ENCODE measurements at regions not wholly inside any gene's neighbourhood (a gene's known extent, or its start where the extent isn't known, plus 50 kb on each side); places are given as distances from the start of the nearest gene placed in this dataset.

DNA sequence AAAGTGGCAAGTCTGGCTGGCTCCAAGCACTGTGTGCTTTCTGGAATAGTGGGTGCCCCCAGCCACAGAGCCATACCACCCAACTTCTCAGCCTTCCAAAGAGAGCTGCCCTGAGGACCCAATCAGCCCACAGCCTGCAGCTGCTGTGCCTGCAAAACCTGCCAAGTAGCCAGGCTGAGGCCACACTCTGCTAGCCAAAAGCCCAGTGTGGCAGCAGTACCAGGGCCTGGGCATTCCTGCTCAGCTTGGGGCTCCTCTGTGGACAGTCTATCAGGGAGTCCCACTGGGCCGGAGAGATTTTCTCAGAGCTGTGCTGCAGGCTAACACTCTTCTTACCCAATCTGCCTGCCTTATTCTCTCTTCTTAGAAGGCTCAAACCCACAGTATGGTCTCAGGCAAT lies 136.5 kb downstream of the TPRA1 start:
- in situ Hi-C loops (cut with HindIII; ENCODE audit: low pct_unique_long_range_greater_than_20kb, low sequenced_read_pairs) = no loop called here
- no peak for DNase-seq (ENCODE audit: low read depth in 1 of 2, low spot score in 1 of 2)
- no peak for TF ChIP-seq JUND (IDR thresholded peaks at IDR 0.05; ENCODE audit: low read depth)

DNA sequence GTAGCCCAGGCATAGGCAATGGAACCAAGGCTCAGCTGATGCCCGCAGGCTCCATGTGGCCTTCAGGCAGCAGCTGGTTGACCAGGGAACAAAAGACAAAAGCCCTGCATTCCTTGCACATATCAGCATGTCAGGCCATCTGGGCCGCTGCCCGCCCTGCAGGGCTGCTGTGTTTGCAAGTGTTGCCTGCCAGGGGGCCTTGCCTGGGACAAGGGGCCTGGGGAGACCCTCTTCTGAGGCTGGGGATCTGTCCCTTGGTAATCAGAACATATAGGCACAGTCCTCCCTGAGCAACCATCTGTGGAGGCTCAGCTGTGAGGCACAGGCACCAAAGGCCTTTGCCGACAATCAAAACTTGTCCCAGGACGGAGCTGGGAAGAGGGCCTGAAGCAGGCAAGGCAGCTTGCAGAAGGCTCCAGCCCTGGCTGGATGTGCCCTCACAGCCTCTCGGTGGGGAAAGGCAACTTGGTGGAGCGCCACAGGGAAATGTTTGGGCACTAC lies 138.2 kb downstream of the TPRA1 start:
- in situ Hi-C loops (cut with HindIII; ENCODE audit: low pct_unique_long_range_greater_than_20kb, low sequenced_read_pairs) = no loop called here
- TF ChIP-seq JUND (IDR thresholded peaks at IDR 0.05; ENCODE audit: low read depth) = no peak
- DNase-seq (ENCODE audit: low read depth in 1 of 2, low spot score in 1 of 2) = no peak

DNA sequence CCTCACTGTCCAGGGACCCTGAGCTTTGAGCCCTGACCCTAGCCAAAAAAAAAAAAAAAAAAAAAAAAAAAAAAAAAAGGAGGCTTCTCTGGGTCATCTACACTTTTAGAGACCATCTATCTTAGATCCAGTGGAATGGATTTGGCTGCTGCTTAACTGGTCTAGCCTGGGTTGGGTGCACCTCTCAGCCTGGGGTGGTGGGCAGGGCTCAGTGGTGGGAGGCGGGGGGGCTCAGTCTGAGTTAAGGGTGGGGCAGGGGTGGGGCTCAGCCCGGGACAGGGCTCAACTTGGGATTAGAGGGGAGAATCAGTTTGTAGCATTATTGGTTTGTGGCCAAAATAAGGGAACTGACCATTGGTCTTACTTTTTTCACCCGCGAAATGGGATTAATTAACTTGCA lies 139.2 kb downstream of the TPRA1 start:
- in situ Hi-C loops (cut with HindIII; ENCODE audit: low pct_unique_long_range_greater_than_20kb, low sequenced_read_pairs) = no loop called here
- TF ChIP-seq JUND (IDR thresholded peaks at IDR 0.05; ENCODE audit: low read depth) = no peak

DNA sequence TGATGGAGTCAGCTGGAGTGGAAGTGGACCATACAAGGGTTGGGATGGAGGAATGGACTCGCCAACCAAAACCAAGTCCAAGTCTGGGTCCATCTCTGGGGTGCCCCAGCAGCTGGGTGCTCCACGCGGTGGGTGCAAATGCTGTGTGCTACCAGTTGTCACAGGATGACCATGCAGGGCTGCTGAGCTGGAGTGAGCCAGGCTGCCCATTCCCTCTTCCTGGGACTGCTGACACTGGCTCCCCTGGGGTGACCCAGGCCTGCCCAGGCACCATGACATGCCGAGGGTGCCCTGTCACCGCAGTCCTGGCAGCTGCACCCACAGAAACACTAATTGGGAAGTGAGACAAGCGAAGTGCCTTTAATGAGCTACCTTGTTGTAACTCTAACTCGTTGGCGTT lies 140.2 kb downstream of the TPRA1 start:
- TF ChIP-seq JUND (IDR thresholded peaks at IDR 0.05; ENCODE audit: low read depth) = no peak
- in situ Hi-C loops (cut with HindIII; ENCODE audit: low pct_unique_long_range_greater_than_20kb, low sequenced_read_pairs) = no loop called here
- no peak for DNase-seq (ENCODE audit: low read depth in 1 of 2, low spot score in 1 of 2)

More for the DNA sequence above, 139.2 kb downstream of the TPRA1 start:
- DNase-seq (ENCODE audit: low read depth in 1 of 2, low spot score in 1 of 2) = no peak

DNA sequence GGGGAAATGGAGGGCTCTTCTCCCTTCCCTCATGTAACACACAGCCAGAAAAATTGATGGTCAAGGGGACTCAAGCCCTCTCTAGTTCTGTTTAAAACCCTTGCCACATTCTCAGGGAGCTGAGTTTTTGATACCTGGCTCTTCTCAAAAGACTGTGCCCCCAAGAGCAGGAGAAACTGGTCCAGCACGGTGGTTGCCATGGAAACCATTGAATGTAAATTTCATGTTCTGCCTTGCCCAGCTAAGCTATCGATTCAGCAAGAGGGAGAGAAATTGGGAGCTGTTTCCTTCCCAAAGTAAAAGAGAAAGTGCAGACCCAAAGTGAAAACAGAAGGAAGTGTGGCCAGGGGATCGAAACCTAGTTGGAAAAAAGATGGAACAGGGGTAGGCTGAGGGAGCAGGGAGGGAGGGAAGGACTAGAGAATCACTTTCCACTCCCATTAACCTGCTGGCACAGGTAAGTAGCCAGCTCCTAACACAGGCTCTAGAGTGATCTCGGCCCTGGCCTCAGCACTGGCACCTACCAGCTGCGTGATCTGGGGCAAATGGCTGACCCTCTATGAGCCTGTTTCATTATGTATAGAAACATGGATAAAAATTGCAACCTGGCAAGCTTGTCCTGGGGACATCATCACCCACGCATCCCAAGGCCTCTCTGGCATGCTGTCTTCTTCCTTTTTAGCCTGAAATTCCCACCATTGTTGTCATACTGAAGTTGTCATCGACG lies 140.9 kb downstream of the TPRA1 start:
- in situ Hi-C loops (cut with HindIII; ENCODE audit: low pct_unique_long_range_greater_than_20kb, low sequenced_read_pairs) = no loop called here
- no peak for DNase-seq (ENCODE audit: low read depth in 1 of 2, low spot score in 1 of 2)
- no peak for TF ChIP-seq JUND (IDR thresholded peaks at IDR 0.05; ENCODE audit: low read depth)

DNA sequence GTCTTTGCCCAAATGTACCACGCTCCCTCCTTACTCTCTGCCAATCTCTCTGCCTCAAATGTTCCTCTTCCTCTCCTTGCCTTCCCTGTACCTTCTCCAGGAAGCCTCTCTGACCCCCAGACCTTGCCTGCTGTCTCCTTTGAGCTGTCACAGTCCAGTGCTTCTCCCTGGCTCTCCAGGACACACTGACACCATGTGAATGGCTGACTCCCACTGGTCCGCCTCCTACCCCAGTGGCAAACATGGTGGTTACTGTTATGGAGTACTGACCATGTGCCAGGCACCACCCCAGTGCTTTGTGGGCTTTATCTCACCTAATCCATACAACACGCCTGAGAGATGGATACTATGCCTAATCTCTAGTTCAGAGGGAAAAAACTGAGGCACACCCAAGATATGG lies 141.9 kb downstream of the TPRA1 start:
- no peak for TF ChIP-seq JUND (IDR thresholded peaks at IDR 0.05; ENCODE audit: low read depth)
- DNase-seq (ENCODE audit: low read depth in 1 of 2, low spot score in 1 of 2) = no peak
- in situ Hi-C loops (cut with HindIII; ENCODE audit: low pct_unique_long_range_greater_than_20kb, low sequenced_read_pairs) = no loop called here

DNA sequence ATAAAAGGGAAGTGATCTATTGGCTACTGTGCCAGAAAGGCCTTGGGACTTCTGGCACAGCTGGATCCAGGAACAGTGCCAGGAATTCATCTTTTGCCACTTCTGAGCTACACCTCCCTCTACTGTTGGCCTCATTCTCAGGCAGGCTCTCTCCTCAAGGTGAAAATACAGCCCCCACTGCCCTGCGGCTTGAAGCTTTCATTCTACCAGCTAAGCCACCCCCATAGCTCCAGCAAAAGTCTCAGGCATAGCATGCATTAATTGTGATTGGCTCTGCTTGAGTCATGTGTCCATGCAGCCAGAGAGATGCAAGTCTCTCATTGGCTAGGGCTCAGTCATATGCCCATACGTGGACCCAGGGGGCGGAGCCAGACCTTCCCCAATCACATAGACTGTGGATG lies 142.4 kb downstream of the TPRA1 start:
- TF ChIP-seq JUND (IDR thresholded peaks at IDR 0.05; ENCODE audit: low read depth) = no peak
- in situ Hi-C loops (cut with HindIII; ENCODE audit: low pct_unique_long_range_greater_than_20kb, low sequenced_read_pairs) = no loop called here
- DNase-seq (ENCODE audit: low read depth in 1 of 2, low spot score in 1 of 2) = peak in 1 of 2 experiments; percentile 20

DNA sequence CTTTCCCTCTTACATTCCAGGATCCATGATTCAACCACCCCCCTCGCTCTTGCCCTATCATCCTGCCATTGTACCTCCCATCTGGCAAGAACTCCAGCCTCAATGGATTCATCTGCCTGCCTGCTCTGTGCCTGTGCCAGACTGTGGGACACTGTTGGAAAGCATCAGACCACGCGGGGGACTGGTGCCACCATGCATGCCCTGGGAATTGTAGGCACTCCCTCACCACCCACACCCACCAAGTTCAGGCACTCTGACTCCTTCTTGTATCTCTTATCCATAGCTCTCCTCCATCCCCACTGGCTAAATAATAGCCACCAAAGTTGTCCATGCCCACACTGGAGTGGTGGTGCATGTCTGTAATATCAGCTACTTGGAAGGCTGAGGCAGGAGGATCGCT lies 143.8 kb downstream of the TPRA1 start:
- TF ChIP-seq JUND (IDR thresholded peaks at IDR 0.05; ENCODE audit: low read depth) = no peak
- in situ Hi-C loops (cut with HindIII; ENCODE audit: low pct_unique_long_range_greater_than_20kb, low sequenced_read_pairs) = no loop called here
- DNase-seq (ENCODE audit: low read depth in 1 of 2, low spot score in 1 of 2) = no peak

DNA sequence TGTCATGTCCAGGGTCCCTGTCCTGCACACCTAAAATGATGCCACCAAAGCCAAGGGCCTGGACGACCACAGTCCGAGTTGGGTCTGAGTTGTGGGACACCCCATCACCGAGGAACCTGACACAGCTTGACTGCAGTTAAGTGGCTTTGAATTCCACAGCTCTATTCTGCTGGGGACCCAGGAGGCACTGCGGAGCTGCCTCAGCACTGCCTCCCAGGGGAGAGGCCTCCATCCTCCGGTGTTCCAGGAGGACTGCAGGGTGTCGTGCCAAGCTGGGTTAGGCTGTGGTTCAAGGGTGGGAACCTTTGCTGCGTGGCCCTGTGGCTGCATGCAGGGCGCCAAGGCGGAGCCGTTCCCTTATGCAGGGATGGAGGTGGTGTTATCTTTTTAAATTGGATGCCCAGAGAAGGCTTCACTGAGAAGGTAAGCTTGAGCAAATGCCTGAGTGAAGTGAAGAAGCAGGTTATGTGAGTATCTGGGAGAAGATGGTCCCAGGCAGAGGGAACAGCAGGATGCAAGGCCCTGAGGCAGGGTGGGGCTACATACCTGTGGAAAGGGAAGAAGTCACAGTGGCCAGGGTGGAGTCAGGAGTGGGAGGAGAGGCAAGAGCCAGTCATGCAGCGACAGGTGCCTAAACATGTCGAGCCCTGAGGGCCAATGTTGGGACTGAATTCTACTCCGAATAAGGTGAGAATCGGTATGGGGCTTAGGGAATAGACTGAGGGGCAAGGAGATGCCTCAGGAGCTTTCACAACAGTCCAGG lies 144.8 kb downstream of the TPRA1 start:
- in situ Hi-C loops (cut with HindIII; ENCODE audit: low pct_unique_long_range_greater_than_20kb, low sequenced_read_pairs) = no loop called here
- no peak for TF ChIP-seq JUND (IDR thresholded peaks at IDR 0.05; ENCODE audit: low read depth)
- no peak for DNase-seq (ENCODE audit: low read depth in 1 of 2, low spot score in 1 of 2)

DNA sequence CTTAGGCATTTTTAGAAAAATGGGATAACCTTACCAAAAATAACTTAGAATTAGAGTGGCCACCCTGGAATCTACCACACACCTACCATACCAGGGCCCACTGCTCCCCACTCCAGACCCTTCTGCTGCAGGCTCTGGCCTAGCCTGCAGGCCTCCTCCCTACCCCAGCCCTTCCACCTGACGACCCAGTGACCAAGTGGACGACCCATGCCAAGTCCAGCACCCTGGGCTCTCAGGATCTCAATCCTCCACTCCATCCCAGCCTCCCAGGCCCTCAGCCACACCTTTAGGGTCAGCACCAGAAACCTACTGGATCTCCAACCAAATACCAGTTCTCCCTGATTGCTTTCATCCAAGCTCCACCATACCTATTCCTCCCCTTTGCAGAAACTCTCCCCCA lies 145.8 kb downstream of the TPRA1 start:
- TF ChIP-seq JUND (IDR thresholded peaks at IDR 0.05; ENCODE audit: low read depth) = no peak
- DNase-seq (ENCODE audit: low read depth in 1 of 2, low spot score in 1 of 2) = no peak
- in situ Hi-C loops (cut with HindIII; ENCODE audit: low pct_unique_long_range_greater_than_20kb, low sequenced_read_pairs) = no loop called here

DNA sequence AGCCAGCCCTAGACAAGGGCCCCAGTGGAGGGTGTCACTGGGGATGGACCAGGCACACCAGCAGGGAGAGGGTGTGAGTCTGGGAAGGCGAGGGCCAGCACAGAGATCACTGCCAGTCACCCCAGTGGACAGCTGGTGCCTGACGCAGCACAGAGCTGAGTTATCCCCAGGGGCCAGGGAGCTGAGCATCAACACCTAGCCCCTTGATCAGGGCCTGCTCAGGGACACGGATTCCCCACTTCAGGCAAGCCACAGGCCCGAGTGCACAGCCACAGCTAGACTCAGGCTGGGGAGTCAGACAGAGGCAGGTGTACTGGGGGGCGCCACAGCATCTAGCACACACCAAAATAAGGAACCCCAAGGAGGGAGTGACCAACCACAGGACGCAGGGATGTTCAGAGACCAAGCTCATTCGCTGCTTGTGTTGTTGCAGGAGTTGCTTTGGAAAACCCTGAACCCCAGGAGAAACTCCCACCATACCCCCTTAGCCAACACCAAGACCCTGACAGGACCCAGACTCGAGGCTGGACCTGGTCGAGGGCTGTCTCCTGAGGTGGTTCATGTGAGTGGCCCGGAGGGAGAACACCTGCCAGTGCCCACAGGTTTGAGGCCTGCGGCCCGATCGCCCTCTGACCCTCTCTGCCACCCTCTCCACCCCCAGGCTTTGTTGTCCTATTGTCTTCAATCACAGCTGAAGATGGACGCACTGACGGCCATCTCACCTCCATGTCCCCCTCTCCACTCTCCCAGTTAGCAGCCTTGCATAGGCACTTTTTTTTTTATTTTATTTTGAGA lies 146.8 kb downstream of the TPRA1 start:
- in situ Hi-C loops (cut with HindIII; ENCODE audit: low pct_unique_long_range_greater_than_20kb, low sequenced_read_pairs) = no loop called here
- no peak for DNase-seq (ENCODE audit: low read depth in 1 of 2, low spot score in 1 of 2)
- TF ChIP-seq JUND (IDR thresholded peaks at IDR 0.05; ENCODE audit: low read depth) = no peak

DNA sequence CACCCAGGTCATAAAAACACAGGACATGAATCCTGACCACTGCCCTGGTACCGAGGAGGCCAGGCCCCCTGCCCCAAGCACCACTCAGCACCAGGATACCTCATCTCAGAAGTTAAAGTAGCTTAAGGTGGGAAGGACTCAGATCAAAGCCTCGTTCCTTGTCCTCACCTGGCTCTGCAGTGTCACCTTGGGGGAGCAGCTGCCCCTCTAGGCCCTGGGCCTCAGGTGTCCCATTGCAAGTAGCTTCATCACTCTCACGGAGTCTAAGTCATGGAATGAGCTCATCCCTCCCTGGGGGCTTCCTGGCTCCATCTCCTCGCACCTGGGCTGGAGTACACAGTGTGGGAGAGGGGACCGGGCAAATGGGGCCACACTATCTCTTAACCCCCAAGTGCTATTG lies 148.0 kb downstream of the TPRA1 start:
- in situ Hi-C loops (cut with HindIII; ENCODE audit: low pct_unique_long_range_greater_than_20kb, low sequenced_read_pairs) = no loop called here
- DNase-seq (ENCODE audit: low read depth in 1 of 2, low spot score in 1 of 2) = no peak
- TF ChIP-seq JUND (IDR thresholded peaks at IDR 0.05; ENCODE audit: low read depth) = no peak

DNA sequence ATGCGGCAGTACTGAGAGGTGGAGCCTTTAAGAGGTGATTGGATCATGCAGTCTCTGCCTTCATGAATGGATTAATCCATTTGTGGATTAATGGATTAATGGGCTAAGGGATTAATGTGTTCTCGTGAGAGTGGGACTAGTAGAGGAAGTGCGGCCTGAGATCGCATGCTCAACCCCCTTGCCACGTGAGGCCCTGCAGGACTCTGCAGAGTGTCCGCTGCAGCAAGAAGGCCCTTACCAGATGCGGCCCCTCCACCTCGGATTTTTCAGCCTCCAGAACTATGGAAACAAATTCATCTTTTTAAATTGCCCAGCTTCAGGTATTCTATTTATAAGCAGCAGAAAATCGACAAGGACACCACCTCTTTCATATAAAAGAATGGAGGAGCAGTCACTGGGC lies 148.8 kb downstream of the TPRA1 start:
- DNase-seq (ENCODE audit: low read depth in 1 of 2, low spot score in 1 of 2) = no peak
- TF ChIP-seq JUND (IDR thresholded peaks at IDR 0.05; ENCODE audit: low read depth) = no peak
- in situ Hi-C loops (cut with HindIII; ENCODE audit: low pct_unique_long_range_greater_than_20kb, low sequenced_read_pairs) = no loop called here
